Activated CD8-positive, alpha-beta memory T cell treated with anti-CD3 and anti-CD28 coated beads for 4 hours (primary cell): ENCODE measurements at regions not wholly inside any gene's neighbourhood (a gene's known extent, or its start where the extent isn't known, plus 50 kb on each side); places are given as distances from the start of the nearest gene placed in this dataset.

Source experiments
- DNase-seq, 2 donors: peaks; one replicate each; pipeline ENCODE4 v3.0.0-alpha.2; 2020; ENCODE audit warnings: low read depth in 2 of 2

GRCh38 chr22:44615146-44615545, 86.9 kb upstream of the PRR5 start:
- DNase-seq, result no peak

GRCh38 chr22:44613196-44613595, 88.8 kb upstream of the PRR5 start:
- no peak for DNase-seq

GRCh38 chr22:44611880-44612496, 90.0 kb upstream of the PRR5 start:
- no peak for DNase-seq

DNA sequence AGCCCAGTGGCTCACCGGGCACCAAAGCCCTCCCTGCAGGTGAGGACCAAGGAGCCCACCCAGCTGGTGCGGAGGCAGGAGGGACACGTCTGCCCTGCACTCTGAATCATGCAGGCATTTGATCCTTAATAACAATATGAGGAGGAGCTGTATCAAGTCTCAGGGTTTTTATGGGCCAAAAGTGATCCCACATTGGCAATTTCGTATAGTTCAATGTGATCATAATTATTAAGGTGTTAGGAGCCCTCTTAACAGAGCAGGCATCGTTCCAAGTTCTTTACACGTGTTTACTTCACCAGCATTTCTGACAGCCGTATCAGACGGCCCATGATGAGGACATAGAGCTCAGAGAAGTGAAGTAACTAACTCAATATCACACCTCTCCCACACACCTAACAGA, 91.9 kb upstream of the PRR5 start:
- no peak for DNase-seq

- DNase-seq, result no peak
Observed at GRCh38 chr22:44609400-44609988, 92.5 kb upstream of the PRR5 start.

DNA sequence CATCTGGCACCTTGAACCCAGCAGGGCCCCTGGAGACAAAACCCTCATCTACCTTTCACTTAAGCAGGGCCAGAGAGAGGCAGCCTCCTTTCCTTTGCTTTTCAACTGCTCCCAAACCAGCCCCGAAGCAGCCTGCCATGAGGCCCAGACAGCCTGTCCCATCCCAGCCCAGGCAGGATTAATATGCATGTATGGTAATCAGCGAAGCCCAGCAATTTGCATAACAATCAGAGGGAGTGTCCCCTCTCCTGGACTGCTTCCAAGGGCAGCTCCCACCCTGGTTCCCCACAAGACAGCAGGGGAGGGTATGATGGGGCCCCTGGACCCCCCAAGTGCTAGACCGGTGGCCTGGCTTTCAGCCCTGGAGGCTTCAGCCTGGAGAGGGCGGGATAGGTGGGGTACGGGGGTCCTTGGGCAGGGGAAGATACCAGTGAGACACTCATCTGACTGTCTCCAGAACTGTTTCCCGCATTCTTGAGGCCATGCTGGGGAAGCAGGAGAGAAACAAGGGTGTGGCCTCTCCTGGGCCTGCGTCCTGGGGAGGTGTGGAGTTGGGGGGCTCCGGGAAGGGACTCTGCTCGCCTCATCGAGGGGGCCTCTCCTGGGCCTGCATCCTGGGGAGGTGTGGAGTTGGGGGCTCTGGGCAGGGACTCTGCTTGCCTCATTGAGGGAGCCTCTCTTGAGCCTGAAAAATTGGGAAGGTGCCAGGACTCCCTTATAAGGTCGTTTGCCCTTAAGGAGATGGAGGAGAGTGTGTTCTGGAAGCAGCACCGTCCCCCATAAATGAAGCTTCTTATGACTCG, 93.2 kb upstream of the PRR5 start:
- DNase-seq, result no peak

GRCh38 chr22:44606126-44606525, 95.9 kb upstream of the PRR5 start:
- DNase-seq, result no peak

DNA sequence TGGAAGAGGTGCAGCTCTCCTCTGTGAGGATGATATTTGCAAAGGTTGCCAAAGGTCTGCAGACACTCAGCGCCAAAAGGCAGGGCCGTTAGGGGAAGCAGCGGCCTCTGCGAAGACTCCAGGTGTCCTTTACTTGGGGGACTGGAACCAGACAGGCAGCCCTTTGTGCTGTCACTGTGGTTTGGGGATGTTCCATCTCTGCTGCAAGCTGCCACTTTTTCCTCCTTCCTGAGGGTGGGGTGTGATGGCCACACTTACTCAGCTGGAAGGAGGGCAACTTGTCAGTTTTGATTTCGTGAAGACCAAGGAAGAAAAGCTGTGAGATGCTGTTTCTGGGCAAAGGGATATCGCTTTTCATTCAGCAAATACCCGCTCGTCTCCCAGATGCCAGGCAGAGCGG, 96.5 kb upstream of the PRR5 start:
- DNase-seq, result no peak

- no peak for DNase-seq
Observed at GRCh38 chr22:44604991-44605390, 97.0 kb upstream of the PRR5 start.

DNA sequence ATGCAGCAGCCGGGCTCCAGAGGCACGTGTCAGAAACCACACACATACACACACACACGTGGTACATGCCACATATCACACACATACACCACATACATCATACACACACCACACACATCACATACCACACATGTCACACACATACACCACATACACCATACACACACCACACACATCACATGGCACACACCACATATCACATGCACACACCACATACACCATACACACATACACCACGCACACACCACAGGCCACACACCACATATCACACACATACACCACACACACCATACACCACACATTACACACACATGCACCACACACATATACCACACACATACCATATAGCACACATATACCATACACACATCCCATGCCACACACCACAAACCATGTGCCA, 97.5 kb upstream of the PRR5 start:
- DNase-seq, result no peak

DNA sequence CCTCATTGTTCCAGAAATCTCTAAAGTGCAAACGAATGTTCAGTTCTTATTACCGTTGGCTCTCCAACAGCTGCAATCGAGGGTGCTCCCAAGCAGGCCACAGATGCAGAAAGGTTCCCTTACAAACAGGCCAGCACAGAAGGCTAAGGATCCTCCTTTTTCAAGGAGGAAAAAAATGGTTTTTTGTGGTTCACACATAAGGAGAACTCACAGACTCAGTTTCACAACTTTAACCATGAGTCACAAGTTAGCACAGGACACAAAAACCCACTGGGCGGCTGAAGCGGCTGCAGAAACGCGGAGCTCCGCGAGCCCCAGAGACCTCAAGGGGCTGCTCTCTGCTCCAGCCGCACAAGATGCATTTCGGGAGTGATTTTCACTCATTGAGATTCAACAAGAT, 98.2 kb upstream of the PRR5 start:
- no peak for DNase-seq

GRCh38 chr22:44601725-44602124, 100.3 kb upstream of the PRR5 start:
- no peak for DNase-seq

DNA sequence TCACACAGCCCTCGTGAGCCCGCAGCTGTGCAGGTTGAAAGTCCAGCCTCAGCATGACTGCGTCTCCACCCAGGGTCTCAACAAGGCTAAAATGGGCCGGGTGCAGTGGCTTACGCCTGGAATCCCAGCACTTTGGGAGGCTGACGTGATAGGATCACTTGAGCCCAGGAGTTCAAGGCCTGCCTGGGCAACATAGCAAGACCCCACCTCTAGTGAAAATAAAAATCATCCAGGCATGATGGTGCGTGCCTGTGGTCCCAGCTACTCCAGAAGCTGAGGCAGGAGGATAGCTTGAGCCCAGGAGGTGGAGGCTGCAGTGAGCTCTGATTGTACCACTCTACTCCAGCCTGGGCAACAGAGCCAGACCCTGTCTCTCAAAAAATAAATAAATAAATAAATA, 100.8 kb upstream of the PRR5 start:
- DNase-seq, result no peak

DNA sequence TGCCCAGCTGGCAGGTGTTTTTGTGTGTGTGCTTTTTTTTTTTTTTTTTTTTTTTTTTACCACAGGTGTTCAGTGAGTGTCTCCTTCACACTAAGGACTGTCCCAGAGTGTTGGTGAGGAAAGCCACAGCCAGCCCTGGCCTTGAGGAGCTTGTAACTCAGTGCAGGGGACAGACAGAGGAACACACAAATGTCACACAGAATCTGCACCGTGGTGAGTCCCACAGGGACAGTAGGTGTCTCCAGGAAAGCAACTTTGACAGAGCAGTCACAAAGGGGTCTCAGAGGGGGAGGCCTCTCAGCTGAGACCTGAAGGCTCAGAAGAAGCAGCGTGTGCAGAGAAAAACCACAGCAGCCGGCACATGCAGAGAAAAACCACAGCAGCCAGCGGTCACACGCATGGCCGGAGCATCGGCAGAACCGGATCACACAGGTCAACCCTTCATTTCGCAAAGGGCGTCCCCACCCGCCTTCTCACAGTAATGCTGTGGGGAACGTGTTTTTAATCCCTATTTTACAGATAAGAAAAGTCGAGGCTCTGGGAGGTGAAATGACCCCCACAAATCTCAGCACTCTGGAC, 101.7 kb upstream of the PRR5 start:
- DNase-seq, result no peak

DNA sequence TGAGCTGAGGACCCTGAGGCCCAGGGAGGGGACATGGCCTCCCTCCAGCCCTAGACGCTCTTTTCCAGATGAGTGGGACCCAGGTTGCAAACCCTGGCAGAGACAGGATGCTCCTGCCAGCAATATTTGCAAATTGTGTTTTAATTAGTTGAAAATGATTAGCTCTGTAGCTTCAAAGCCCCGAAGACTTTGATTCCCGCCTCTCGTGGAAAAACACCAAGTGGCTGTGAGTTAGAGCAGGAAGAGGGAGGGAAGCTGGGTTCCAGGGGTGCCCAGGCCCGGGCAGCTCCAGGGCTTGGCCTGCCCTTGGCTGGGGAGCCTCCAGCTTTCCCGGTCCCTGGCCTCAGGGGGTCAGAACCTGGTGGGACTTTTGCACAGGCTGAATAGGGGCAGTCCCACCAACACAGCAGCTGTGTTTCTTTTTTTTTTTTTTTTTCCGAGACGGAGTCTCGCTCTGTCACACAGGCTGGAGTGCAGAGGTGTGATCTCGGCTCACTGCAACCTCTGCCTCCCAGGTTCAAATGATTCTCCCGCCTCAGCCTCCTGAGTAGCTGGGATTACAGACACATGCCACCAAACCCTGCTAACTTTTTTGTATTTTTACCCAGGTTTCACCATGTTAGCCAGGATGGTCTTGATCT, 101.6 kb upstream of the RTL6 start:
- DNase-seq, result no peak

DNA sequence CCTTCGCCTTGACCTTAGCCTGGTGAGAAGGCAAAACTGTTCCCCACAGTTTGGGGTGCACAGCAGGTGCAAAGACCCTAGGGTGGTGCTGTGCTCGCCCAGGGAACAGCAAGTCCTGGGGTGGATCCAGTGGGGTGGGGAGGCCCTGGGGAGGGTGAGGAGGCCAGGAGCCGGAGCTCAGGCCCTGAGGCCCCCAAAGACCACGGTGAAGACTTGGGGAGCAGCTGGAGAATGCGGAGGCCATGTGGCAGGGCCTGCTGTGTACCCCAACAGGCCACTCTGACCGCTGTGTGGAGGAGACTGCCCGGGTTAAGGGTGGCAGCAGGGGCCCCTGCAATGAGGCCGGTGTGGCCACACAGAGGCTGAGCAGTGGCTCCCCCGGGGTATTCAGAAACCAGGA, 101.1 kb upstream of the RTL6 start:
- DNase-seq, result no peak

DNA sequence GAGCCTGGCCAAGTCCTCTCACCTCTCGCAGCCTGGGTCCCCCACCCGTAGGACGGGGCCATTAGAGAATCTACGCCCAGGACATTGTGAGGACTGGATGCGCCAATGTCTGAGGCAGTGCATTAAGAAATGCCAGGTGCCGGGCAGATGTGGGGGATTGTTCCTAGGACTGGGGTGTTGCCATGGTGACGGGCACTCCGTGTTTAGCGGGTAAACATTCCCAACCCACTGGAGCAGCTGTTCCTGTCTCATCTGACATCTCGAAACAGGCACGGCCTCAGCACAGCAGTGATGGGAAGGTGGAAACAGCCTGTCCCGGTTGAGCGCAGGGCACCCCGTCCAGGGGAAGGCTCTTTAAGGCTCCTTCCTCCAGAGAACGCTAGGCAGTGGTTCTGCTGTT, 99.6 kb upstream of the RTL6 start:
- DNase-seq, result no peak

DNA sequence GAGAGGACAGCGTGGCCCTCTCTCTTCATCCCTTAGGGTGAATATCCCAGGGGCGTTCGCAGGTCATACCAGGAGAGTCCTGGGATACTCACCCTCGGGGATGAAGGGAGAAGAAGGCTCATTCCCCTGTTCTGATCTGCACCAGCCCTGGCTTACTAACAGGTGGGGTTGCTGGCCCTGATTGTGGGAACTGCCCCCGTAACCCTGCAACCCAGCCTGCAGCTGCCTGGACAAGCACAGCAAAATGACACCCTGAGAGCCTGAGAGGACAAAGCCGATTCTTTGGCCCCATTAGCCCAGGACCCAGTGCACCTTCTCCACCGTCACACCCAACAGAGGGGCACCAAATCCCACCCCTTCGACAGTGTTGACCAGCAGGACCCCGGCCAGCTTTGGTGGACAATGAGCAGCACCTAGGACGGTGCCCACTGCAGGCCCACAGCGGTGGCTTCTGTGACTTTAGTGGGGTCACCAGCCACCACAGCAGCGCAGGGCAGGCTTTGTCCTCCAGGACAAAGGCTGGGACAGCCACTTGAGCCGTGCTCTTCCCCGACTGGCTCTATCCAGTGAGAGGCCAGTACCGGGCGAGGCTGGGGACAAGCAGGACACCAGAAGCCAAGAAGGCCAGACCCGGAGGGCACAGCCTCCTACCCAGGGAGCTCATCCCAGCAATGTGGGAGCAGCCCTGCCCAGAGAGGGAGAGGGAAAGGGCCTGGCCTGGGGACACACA, 98.5 kb upstream of the RTL6 start:
- no peak for DNase-seq

DNA sequence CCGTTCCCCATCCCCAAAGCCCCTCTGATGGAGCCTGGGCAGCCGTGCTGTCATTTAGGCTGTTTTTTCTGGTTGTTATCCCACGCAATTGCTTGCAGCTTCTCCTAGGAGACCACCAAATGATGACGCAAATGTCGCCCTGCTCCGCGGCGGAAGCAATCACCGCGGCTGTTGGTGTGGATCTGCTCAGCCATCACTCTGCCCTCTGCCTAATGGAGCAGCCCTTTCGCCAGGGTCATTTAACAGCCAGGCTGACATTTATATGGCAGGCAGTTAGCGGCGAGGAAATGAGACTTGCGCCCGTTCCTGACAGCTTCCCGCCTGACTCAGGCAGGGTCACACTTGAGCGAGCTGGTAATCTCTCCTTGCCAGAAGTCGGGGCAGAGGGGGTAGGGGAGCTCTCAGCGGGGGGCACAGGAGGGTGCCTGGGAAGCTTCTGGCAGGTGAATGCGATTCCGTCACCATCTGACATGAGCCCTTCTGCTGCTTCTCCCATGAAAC, 97.9 kb upstream of the RTL6 start:
- DNase-seq, result no peak

GRCh38 chr22:44594951-44595350, 96.9 kb upstream of the RTL6 start:
- no peak for DNase-seq

DNA sequence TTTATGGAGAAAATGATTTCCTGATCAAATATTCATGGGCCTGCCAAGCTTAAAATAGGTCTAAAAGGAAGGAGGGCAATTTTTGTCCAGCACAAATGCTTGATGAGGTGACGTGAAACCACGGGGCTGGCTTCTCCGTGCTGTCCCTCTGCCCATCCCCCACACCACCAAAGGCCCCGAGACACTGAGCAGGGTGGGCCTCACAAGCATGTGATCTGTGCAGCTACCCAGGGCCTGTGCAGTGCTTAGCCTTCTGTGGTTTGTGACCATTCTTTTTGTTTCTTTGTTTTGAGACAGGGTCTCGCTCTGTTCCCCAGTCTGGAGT, 94.8 kb upstream of the RTL6 start:
- DNase-seq, result no peak
